Hindlimb muscle (tissue), 1 donor: ENCODE measurements at regions not wholly inside any gene's neighbourhood (a gene's known extent, or its start where the extent isn't known, plus 50 kb on each side); places are given as distances from the start of the nearest gene placed in this dataset.

Source experiments
- DNase-seq: peaks from one replicate; pipeline ENCODE4 v3.0.0-alpha.2; 2013

DNA sequence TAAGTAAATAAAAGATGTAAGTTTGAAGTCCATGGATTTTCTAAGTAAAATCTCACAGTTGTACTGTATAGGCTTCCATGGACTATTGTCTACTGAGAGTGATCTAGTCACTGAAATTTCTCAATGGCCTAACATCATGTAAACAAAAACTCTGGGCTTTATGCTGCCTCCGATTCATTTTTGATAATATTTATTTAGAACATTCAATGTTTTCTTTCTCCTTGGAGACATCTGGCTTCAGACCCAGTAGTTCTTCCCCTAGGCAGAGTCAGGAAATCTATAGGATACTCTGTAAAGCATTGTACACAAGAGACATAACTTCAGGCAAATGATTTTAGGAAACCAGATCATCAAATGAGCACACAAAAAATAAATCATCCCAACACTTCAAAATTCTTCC is 1208.6 kb upstream of the ZEB2 start:
- DNase-seq, result no peak

DNA sequence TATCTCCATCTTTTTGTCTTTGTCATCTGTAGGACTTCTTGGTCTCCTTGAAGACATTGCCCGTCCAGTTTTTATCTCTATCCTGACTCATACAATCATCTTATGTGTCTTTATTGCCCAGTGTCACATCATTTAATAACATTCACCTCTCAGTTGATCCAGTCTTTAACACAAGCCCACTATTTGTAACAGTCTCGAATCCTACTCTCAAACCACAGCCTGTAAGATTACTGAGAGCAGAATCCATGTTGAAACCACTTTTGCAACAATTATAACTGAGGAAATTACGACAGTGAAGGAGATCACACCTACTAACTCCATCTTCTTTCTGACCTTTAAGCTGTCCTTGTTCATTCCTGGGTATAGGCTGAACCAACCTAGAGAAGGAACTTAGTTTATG is 1206.0 kb upstream of the ZEB2 start:
- no peak for DNase-seq

DNA sequence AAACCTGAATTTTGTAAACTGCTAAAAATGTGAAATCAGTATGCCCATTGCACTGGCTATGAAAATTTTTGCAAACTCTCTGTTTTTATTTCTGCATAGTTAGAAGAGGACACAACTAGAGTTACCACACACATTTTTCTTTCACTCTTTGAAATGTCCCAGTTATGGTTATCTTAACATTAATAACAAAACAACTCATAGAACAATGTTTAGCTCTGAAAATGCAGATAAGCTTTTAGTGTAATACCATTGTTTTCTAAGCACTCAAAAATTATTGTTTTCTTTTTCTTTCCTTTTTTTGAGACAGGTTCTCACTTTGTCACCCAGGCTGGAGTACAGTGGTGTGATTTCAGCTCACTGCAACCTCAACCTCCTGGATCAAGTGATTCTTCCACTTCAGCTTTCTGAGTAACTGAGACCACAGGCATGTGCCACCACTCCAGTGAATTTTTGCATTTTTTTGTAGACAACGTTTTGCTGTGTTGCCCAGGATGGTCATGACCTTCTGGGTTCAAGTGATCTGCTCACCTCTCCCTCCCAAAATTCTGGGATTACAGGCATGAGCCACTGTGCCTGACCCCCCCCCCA is 1204.5 kb upstream of the ZEB2 start:
- DNase-seq, result no peak

DNA sequence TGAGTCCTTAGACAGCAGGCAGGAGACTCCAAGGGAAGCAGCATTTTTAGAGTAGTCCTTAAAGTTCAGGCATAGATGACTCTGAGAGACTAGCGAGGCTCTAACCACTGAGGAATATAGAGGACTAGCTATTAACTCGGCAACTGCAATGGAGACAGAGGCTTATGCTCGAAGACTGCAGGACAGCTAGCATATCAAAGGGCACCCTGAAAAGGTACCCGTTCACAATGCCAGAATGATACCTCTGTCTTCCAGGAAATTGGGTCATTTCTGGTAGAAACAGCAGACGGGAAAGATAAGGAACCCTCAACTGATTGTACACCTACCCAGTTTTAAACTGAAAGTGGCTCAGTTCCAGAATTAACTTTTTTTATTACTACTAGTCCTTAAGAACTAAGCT is 1204.0 kb upstream of the ZEB2 start:
- no peak for DNase-seq

DNA sequence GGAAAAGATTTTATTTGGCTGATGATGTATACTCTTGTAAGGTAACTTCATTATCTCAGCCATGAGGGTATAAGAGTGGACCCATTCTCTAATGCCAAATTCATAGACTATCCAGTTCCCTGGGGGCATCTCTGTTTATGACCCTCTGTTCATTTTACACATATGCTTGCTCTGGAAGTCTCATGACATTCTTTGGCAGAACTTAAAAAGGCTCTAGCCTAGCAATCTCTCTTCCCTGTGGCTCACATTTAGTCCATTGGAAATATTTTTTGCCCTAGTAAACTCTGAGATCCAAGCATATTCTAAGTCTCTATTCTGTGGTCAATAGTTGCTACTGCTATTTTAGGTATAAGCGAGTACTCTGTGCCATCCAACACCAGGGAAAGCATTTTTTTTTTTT is 1201.8 kb upstream of the ZEB2 start:
- DNase-seq, result no peak

DNA sequence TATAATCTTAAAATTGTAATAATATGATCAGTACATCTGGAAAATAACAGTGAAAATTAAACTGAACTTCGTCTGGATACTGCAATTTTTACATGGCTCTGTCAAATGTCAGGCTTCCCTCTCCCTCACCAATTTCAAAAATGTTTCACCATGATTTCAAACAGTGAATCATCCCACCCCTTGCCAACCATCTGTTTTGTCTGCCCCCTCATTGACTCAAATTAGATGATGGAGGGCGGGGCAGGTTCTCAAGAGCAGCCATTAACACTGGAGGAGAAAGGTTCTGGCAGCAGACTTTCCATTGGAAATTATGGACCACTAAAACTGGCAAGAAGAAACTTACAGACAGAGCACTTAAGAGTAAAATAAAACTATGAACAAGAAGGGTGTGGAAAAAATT is 1195.7 kb upstream of the ZEB2 start:
- no peak for DNase-seq

DNA sequence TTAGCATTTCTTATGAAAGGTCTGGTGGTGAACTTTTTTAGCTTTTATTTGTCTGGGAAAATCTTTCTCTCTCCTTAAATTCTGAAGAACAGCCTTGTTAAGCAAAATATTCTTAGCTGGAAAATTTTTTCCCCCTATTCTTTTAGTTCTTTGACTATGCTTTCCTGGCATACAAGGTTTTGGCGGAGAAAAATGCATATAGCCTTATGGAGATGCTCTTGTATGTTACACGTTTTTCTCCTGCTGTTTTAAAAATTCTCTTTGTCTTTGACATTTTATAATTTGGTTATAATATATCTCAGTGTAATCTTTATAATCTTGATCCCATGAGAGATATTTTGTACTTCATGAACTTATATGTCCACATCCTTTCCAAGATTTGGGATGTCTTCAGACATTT is 1190.4 kb upstream of the ZEB2 start:
- DNase-seq, result no peak

DNA sequence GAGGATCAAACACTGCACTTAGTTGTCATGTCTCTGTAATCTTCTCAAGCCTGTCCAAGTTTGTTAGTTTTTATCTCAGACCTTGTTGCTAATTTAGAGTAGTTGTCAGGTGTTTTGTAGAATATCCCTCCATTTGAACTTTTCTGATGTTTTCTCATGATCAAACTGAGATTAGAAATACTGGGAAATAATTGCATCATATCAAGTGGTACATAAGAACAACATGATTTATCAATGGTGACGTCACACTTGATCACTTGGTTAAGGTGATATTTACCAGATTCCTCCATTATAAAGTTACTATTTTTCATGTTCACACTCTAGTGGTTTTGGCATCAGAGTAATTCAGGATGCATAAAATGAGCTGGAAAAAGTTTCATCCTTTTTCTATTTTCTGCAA is 1182.4 kb upstream of the ZEB2 start:
- no peak for DNase-seq

DNA sequence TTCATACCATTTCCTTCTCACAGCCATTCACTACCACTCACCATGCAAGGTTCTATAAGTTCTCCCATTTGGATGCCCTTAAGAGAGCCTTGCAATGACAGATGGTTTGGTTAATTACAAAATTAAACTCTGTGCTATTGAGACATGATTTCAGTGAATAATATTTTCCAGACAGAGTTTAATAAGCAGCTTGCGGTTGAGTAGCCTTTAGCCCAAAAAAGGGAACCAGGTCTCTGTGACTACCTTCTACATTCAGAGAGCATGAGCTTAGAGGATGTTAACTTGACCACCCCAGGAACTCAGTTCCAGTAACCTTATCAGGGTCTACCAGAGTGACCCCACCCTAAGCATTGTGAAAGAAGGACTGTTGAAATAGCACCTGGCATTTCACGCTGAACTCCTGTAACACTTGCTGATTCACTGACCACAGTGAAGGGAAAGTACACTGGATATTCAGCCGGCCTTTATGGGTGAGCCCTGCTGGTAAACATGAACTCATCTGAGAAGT is 1173.1 kb upstream of the ZEB2 start:
- DNase-seq, result no peak

DNA sequence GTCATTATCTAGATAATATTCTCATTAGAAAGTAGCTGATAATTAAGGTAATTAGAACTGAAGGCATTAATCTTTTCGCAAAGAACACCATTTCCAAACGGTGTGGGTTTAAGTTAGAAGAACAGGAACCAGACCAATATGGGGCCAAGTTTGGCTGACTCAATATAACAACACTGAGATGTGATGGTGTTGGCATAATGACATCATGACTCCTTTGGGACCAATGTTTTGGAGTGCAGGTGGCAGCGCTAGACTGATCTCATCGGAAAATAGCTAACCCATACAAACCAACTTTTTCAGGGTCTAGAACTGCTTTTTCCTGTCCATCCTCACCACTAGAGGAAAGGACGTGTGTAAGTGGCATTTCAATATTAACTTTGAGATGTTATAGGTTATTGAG is 1171.7 kb upstream of the ZEB2 start:
- no peak for DNase-seq

DNA sequence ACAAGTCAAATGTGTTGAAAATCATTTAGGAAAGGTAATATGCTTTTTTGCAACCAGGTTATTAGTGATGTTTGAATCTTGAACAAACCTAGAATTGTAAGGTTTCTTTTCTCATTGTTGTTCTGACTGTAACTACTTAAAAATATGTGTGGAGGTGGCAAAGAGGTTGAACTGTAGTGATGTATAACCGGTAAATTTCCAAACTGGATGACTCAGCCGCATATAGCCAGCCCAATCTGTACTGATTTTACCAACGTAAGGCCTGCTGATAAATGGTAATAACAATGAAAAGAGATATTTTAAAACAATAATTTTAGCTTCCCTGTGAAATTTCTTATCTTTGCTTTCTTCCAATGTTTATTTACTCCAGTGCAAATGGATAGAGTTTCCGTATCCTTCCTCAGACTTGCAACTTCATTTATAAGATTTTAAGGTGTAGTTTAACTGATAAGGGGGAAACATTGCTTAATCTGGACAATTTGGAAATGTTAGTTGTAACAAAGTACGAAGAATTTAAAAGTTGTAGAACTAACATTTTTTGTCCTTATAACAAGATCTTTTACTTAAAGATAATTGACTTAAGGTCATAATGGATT is 1170.4 kb upstream of the ZEB2 start:
- no peak for DNase-seq

DNA sequence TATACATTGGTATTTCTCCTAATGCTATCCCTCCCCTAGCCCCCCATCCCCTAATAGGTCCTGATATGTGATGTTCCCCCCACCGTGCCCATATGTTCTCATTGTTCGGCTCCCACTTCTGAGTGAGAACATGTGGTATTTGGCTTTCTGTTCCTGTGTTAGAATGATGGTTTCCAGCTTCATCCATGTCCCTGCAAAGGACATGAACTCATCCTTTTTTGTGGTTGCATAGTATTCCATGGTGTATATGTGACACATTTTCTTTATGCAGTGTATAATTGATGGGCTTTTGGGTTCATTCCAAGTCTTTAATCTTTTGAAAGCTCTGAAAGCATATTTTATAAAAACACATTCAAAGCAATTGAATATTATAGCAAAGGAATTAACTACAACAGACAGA is 1169.4 kb upstream of the ZEB2 start:
- no peak for DNase-seq

DNA sequence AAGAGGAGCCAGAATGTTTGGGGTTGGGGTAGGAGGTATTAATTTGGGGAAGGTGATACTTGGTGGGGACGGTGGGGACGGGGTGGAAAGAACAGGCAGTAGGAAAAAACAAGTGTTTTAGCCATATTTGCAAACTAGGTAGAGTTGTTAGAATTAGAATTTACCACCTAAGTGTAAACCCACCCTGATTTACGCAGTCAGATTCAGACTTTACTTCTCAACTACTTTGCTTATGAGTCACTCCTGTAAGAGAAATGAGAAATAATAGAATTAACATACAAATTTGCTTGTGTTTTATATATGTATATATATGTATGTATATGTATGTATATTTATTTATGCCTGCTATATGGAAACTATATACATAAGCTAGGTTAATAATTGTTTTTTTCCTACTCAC is 1168.2 kb upstream of the ZEB2 start:
- DNase-seq, result no peak

DNA sequence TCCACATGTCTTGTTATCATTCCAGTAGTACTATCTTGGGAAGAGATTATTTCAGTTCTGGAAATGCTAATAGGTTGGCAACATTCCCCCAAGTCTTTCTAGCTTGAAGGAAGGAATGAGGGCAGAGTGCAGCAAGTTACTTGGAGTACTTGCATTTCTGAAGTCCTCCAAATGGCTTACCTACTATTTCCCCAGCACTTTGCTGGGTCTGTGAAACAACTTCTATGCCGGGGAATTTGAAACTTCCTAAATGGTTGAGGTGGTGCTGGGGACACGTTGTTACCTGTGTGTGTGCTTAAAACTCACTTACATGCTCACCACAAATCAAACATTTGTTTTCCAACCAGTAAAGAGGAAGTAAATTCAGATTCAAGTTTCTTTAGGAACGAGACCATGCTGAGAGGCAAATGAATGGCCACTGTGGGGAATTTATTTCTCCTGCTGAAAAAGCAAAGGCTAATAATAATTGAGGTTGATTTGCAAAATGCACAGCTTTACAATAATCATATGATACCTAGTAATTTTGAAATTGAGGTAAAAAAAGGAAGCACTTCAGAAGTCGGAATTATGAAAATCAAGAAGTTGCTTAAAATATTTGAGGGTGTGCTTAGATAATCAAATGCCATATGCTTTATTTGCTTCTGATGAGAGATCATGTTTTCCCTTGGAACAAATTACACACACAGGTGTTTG is 1167.7 kb upstream of the ZEB2 start:
- no peak for DNase-seq

DNA sequence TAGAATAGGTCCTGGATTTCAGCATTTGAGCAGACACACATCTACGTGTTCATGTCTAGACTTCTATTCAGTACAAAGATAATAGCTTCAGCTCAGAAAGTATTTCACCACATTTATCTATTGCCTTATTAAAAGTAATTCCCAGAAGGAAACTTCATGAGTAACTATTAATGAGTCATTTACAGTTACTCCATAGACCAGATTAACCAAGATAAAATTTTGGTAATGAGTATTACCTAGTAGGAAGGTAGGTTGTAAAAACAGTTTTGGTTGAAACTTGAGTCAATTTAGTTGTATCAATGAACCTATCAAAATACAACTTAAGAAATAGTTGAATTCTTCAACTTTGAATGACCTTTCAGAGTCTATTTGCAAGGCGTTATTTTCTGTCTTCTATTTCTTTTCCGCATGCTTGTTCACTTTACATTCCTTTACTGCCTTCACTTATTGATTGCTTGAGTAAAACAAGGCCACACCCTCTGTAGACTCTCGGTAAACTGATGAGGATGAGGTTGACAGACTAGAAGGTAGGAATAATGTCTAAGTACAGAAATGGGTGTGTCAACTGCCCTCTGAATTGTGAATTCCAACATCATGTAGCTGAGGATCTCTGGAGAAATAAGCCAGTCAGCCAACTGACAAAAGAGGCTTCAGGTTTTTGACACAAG is 1165.6 kb upstream of the ZEB2 start:
- no peak for DNase-seq

DNA sequence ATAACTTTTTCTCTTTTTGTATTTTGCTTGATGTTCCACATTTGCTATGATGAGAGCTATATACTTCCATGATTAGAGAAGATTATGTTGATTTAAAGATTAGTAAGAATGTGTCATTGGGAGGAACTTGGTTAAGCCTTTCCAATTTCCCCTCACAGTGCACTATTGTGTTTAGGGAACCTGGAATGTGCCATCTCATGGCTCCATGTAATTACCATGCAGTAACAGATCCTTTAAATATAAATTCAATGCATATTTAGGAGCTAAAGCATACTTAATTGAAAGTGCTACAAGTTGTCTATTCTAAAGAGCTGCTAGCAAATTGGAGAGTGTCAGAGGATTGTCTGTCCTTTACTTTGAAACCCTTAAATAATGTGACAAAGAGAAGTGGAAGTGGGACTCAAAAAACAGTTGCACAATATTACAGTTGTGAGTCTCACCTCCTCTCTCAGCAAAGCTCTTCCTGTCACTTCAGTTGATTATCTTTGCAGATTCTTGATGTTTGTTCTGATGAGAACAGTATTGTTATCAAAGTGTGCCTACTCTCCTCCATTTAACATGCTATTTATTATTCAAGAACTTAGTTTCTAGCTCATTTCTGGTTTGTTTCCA is 1162.7 kb upstream of the ZEB2 start:
- DNase-seq, result no peak

DNA sequence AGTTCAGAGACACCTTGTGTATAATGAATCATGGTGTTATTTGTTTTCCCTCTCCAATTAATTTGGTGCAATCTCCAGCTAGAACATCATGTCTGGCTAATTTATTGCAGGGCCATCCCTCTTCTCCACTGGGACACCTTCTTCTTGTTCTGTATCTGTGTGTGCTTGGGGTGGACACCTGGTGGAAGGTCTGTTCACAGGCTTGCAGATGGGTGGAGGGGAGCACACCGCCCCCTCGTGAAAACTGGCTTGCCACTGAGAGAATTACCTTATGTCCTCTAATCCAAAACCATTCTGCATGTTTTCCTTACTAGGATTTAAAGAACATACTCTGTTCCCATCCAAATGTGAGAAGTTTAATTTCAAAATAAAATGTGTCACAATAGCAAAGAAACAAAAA is 1160.4 kb upstream of the ZEB2 start:
- DNase-seq, result no peak

DNA sequence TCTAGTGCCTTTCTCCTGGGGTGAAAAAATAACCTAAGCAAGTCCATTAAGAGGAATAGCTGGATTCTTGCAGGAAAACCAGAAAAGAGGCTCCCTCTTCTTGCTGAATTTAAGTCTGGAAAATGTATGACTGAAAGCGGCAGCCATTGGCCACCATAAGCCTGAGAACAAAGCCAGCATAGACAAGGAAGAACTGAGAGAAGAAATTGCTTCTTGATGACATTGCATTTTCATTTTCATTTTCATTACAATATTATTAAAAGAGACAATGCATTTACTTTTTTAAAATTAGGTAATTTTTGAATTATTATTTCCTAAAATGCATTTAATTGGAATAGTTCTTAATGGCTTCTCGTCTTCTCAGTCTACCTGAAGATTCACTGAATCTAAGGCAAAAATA is 1157.5 kb upstream of the ZEB2 start:
- no peak for DNase-seq

DNA sequence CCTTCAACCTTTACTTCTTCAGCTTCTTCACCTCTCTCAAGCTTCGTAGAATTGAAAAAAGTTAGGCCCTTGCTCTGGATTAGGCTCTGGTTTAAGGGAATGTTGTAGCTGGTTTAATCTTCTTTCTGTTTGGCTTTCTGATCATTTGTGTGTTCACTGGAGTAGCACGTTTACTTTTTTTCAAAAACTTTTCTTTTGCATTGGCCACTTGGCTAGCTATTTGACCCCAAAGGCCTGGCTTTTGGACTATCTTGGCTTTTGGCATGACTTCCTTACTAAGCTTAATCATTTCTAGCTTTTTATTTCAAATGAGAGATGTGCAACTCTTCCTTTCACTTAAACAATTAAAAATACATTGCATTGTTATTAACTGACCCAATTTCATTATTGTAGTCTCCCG is 1154.8 kb upstream of the ZEB2 start:
- no peak for DNase-seq

DNA sequence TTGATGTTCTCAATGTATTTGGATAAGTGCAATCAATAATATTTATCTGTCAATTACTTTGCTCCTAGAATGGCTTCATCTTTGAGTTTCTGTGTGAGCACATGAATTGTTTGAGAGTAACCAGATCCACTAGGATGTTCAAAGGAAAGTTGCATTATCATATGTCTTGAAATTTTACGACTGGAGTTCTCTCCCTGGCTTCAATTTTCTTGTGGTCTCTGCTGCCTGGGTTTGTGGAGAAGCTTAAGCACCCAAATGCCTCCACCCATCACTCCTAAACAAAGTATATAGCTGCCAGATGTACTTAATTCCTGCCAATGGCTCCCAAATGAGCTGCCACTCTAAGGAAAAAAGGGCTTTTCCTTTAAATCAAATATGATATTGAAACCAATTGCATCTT is 1149.4 kb upstream of the ZEB2 start:
- DNase-seq, result no peak

DNA sequence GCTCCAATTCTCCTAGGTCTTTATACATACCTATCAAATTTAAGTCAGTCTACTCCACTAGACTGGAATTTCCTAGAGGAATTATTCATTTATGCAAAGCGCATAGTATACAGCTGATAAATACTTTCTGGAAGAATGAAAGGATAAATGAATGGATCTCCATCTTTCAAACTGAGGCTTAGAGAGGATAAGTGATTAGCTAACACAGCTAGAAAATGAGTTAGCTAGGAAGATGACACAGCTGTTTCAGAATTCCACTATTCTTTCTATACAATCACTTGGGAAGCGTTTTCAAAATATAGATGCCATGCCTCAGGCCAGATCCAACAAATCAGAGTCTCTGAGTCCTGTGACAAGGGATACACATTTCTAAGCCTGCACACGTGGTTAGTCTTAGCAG is 1146.6 kb upstream of the ZEB2 start:
- DNase-seq, result no peak

DNA sequence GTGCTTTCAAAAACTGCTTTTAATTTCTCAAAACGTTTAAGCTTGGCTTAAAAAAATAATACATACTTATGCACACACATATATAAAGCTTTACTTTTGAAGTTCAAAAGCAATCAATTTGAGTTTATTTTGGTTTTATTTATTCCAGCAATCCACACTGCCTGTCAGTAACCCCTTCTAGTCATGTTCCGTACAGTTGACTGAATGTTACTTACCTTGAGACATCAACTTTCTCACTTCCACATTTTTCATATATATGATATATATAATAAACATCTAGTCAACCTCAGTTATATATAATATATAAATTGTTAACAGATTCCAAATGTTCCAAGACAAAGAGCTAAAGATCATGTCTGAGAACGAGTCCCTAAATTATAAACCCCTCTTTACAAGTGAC is 1137.3 kb upstream of the ZEB2 start:
- no peak for DNase-seq

DNA sequence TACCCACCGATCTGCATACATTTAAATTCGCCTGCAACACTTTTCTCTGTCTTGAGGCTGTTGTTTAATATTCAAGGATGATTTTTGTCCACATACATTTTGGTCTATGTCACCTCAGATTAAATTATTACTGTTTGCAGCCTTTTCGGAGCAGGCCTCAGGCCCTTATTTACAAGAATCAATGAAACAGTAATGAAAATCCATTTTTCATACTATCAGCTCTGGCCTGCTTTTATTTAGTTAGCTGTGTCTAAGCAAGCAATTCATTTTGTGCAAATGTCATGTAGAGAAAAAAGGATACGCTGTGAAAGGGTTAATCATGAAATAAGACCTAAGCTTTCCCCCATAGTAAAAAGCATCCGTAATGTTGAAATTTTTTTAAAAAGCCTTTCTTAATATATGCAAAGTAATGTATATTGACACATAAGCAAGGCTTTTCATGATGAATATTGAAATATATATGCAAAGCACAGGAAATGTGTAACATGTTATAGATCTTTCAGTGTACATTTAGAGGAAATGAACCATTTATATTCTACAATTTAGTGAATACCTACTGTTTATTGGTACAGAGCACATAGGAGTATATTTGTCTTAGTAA is 1135.3 kb upstream of the ZEB2 start:
- no peak for DNase-seq
